ENCODE measurements at regions not wholly inside any gene's neighbourhood (a gene's known extent, or its start where the extent isn't known, plus 50 kb on each side); places are given as distances from the start of the nearest gene placed in this dataset.

- TF ChIP-seq, protein P1, sequence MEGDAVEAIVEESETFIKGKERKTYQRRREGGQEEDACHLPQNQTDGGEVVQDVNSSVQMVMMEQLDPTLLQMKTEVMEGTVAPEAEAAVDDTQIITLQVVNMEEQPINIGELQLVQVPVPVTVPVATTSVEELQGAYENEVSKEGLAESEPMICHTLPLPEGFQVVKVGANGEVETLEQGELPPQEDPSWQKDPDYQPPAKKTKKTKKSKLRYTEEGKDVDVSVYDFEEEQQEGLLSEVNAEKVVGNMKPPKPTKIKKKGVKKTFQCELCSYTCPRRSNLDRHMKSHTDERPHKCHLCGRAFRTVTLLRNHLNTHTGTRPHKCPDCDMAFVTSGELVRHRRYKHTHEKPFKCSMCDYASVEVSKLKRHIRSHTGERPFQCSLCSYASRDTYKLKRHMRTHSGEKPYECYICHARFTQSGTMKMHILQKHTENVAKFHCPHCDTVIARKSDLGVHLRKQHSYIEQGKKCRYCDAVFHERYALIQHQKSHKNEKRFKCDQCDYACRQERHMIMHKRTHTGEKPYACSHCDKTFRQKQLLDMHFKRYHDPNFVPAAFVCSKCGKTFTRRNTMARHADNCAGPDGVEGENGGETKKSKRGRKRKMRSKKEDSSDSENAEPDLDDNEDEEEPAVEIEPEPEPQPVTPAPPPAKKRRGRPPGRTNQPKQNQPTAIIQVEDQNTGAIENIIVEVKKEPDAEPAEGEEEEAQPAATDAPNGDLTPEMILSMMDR (IDR thresholded peaks at IDR 0.05; ENCODE audit: low read depth, low read length, missing control alignments): no peak
- no peak for DNase-seq (ENCODE audit: extremely low read depth, low read depth)
- no peak overlapping the region for H3K4me3 ChIP-seq (replicated peaks; ENCODE audit: low read depth, low read length)
Measured at GRCh38 chr15:97143592-97144376, 813.3 kb downstream of the NR2F2 start.

- TF ChIP-seq, protein P1 (IDR thresholded peaks at IDR 0.05; ENCODE audit: low read depth, low read length, missing control alignments): no peak
- DNase-seq (ENCODE audit: extremely low read depth, low read depth): no peak
- no peak overlapping the region for H3K4me3 ChIP-seq (replicated peaks; ENCODE audit: low read depth, low read length)
Measured at GRCh38 chr15:97144377-97144711, 813.8 kb downstream of the NR2F2 start.

DNA sequence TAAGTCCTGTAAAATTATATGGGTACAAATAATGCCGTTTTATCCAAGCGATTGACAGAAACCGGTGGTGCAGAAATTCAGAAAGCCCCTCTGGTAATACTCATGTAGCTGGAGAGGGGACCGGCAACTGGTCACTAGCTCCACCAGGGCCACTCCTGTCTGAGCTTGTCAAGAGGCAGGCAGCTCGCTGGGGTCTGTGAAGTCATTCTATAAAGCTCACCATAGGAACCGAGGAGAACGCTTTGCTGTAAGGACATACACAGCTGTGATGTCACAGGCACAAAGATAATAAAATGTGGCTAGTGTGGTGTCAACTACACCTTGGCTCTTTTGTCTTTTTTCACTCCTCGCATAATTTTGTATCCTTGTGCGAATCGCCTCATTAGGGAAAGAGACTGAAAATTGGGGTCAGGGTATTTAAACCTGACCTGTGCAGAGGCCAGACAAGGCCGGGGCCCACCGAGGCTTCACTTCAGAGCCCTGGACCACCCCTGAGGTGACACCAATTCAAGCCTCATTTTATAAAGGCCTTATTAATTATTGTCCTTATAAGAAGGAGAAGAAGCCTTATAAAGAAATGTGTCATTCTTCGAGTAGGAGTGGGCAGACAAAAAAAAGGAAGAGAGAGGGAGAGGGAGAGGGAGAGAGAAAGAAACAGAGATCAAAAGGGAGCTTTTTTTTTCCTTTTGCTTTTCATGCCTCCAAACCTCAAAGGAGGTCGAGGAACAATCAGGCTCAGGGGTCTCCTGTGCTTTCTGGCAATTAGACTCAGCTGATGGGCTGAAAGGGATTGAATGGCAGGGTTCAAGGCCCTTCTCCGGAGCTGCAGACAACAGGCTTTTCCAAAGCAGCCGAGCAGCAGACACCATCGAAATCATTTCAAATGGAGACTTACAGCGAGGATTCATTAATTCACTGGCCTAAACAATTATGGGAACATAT, 813.3 kb upstream of the ARRDC4 start:
- H3K4me3 ChIP-seq (replicated peaks; ENCODE audit: low read depth, low read length): no peak overlapping the region
- no peak for DNase-seq (ENCODE audit: extremely low read depth, low read depth)
- TF ChIP-seq, protein P1 (IDR thresholded peaks at IDR 0.05; ENCODE audit: low read depth, low read length, missing control alignments): no peak

DNA sequence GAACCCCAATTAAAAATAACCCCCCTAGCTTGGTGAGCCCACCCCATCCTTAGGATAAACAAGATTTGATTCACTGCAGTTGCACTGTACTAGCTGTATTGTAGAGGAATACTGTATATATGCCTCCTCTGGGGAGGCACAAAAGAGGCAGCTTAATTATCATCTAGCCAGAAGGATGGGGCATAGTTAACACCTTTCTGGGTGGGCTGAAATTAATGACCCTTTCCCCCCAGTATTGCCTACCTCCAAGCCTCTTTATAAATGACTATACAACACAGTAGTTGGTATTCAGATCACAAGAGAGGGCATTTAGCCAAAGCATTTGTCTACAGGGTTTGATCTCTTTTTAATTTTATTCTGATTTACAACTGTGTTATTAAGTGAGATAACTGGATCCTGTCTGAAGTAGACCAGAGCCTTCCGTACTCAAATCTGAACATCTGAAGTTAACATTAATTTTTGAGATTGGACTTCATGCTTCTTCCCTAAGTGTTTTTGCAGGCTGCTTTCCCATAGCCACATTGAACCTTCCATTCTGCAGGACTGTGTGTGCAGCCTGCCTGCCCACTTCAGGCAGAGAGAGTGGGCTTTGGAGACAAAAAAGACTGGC, 807.0 kb upstream of the ARRDC4 start:
- TF ChIP-seq, protein P1 (IDR thresholded peaks at IDR 0.05; ENCODE audit: low read depth, low read length, missing control alignments): no peak
- DNase-seq (ENCODE audit: extremely low read depth, low read depth): no peak
- no peak overlapping the region for H3K4me3 ChIP-seq (replicated peaks; ENCODE audit: low read depth, low read length)

DNA sequence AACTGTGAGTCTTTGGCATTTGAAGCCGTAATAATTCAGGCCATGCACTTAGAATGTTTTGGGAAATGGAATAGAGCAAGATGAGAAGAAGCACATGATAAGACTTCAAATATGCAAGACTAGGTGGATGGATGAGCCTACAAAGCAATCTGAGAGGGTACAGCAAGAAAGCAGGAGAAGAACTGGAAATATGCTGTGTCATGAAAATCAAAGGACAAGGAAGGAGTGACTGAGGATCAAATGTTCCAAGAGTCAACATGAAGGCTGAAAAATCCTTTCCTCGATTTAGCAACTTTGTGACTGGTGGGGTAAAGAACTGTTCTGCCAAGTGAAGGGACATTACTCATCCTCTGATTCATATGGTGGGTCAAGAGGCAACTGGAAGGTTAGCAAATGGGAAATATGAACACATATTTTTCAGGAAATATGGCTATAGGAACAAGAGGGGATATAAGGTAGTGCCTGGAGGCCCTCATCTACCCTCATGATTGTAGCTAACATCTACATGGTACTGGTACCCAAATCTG, 803.7 kb upstream of the ARRDC4 start:
- TF ChIP-seq, protein P1 (IDR thresholded peaks at IDR 0.05; ENCODE audit: low read depth, low read length, missing control alignments): no peak
- H3K4me3 ChIP-seq (replicated peaks; ENCODE audit: low read depth, low read length): no peak overlapping the region
- no peak for DNase-seq (ENCODE audit: extremely low read depth, low read depth)

DNA sequence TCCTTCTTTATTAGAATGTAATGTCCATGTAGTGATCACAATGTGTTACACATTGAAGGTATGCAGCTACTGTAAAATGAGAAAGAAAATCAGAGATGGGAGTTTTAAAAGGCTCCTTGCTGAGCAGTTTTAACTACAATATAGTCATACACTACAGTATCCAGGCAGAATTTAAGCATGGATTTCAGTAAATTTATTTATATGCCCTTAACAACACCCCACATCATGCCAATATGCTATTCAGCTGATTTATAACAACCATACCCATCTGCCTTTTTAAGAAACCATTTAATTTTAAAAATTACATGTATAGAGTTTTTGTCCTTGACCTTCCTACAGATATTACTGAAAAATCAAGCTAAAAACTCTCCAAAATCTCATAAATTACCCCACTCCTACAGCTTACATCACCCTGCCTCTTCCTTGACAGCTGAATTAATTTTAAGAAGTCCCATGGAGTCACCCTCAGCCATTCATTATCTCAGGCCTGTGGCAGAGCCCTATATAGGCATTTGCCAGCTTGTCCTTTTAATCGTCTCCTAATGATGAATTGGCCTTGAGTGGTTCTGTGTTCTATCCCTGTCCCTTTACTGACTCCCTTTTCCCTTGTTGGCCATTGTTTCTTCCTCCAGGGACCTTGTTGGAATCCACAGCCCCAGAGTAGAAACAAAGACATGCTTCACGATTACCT, 797.6 kb upstream of the ARRDC4 start:
- DNase-seq (ENCODE audit: extremely low read depth, low read depth): no peak
- no peak overlapping the region for H3K4me3 ChIP-seq (replicated peaks; ENCODE audit: low read depth, low read length)
- TF ChIP-seq, protein P1 (IDR thresholded peaks at IDR 0.05; ENCODE audit: low read depth, low read length, missing control alignments): no peak

Data from HFF-Myc (cell line).